Left colon (tissue), 2 donors: ENCODE measurements at regions not wholly inside any gene's neighbourhood (a gene's known extent, or its start where the extent isn't known, plus 50 kb on each side); places are given as distances from the start of the nearest gene placed in this dataset.
"Not testable (repeated sequence)": the region's sequence is repeated elsewhere in the genome, so short reads cannot be mapped to it uniquely, and the experiment has no call there.

ENCODE experiments used
- ATAC-seq: fragments of 200-7000 bp; cut with Tn5 transposase; one replicate; pipeline ENCODE4 v1.9.1; 2020; ENCODE audit warnings: mild to moderate bottlenecking, moderate library complexity
- DNase-seq, 2 donors: peaks; one replicate each; pipeline ENCODE4 v3.0.0-alpha.2; 2020
- intact Hi-C, 2 donors: fragments of 100-400 bp; cut with DNase I in 1 of 2; cut with micrococcal nuclease in 1 of 2; formaldehyde crosslinking; loops; one replicate each; pipeline versions ENCODE4 v1.11.2 to v1.14.0; 2022; cut with DNase I, micrococcal nuclease
- donor health status: DM: no; HTN: no; CAD: no.
- donor health status: DM: yes; HTN: yes; CAD: no.

- ATAC-seq, DNase-seq, intact Hi-C loops: not testable (repeated sequence)
Measured at GRCh38 chr4:3610851-3611250, 78.6 kb upstream of the LRPAP1 start.

GRCh38 chr4:3609905-3610304, 77.7 kb upstream of the LRPAP1 start:
- intact Hi-C loops, ATAC-seq, DNase-seq: not testable (repeated sequence)

- DNase-seq (no peak), ATAC-seq (no peak)
Measured at GRCh38 chr4:3607690-3608552, 75.7 kb upstream of the LRPAP1 start.

GRCh38 chr4:3606850-3607249, 74.6 kb upstream of the LRPAP1 start:
- intact Hi-C loops, ATAC-seq, DNase-seq: not testable (repeated sequence)

More at GRCh38 chr4:3607690-3608552, 75.7 kb upstream of the LRPAP1 start:
- intact Hi-C loops: no loop called here

- ATAC-seq, intact Hi-C loops: not testable (repeated sequence)
Measured at GRCh38 chr4:3606271-3606670, 74.0 kb upstream of the LRPAP1 start.

GRCh38 chr4:3605491-3605890, 73.3 kb upstream of the LRPAP1 start:
- no peak for DNase-seq

More at GRCh38 chr4:3606271-3606670, 74.0 kb upstream of the LRPAP1 start:
- DNase-seq: not testable (repeated sequence)

GRCh38 chr4:3602886-3603645, 70.8 kb upstream of the LRPAP1 start:
- DNase-seq, ATAC-seq, intact Hi-C loops: not testable (repeated sequence)

More at GRCh38 chr4:3605491-3605890, 73.3 kb upstream of the LRPAP1 start:
- intact Hi-C loops: no loop called here
- ATAC-seq: no peak

- no peak for ATAC-seq
- DNase-seq: no peak
- intact Hi-C loops: no loop called here
Measured at GRCh38 chr4:3601992-3602391, 69.8 kb upstream of the LRPAP1 start.

GRCh38 chr4:3601108-3601690, 69.0 kb upstream of the LRPAP1 start:
- ATAC-seq, intact Hi-C loops, DNase-seq: not testable (repeated sequence)

- no peak for DNase-seq
- intact Hi-C loops: no loop called here
- ATAC-seq: no peak
Measured at GRCh38 chr4:3599951-3600350, 67.7 kb upstream of the LRPAP1 start.

GRCh38 chr4:3598695-3599227, 66.5 kb upstream of the LRPAP1 start:
- DNase-seq (no peak), ATAC-seq (no peak)
- intact Hi-C loops: no loop called here

GRCh38 chr4:3597896-3598505, 65.8 kb upstream of the LRPAP1 start:
- DNase-seq, ATAC-seq, intact Hi-C loops: not testable (repeated sequence)

- intact Hi-C loops, ATAC-seq, DNase-seq: not testable (repeated sequence)
Measured at GRCh38 chr4:3596957-3597733, 64.9 kb upstream of the LRPAP1 start.

- ATAC-seq, DNase-seq, intact Hi-C loops: not testable (repeated sequence)
Measured at GRCh38 chr4:3595627-3596291, 63.5 kb upstream of the LRPAP1 start.

GRCh38 chr4:3594751-3595150, 62.5 kb upstream of the LRPAP1 start:
- intact Hi-C loops, DNase-seq, ATAC-seq: not testable (repeated sequence)

GRCh38 chr4:3589946-3590924, 58.0 kb upstream of the LRPAP1 start:
- DNase-seq: not testable (repeated sequence)

More at GRCh38 chr4:3589946-3590924, 58.0 kb upstream of the LRPAP1 start:
- ATAC-seq, intact Hi-C loops: not testable (repeated sequence)
